ENCODE measurements at regions not wholly inside any gene's neighbourhood (a gene's known extent, or its start where the extent isn't known, plus 50 kb on each side); places are given as distances from the start of the nearest gene placed in this dataset.

DNA sequence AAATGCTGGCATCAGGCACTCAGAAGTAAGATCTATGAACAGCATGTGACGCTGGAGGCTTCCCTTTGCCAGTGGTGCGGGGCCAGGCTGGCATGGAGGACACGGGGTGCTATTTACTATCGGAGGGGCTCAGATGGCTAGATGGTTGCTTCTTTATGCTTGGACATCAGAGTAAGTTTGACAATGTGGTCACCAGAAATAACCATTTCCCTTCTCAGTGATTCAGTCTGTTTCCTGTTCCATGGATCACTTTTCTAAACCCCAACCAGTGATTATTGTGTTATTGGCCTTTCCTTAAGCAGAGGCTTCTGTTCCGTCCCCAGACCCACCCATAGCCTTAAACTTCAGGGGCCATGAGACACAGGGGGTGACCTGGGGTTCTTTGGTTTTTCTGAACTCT is 55.4 kb upstream of the DHX15 start:
- 37% methylated on average over 5 of the region's 5 CpGs for whole genome bisulfite sequencing (ENCODE audit: low lambda C conversion rate)
- DNase-seq = no peak
- Histone ChIP-seq H3K4me2 (no peak overlapping the region), H3K27ac (ENCODE audit: low read depth in 2 of 2, low read length in 1 of 2) (no peak overlapping the region), H3K4me3 (ENCODE audit: low read depth in 2 of 2, low read length in 1 of 2) (no peak overlapping the region), H4K20me1 (ENCODE audit: insufficient read depth) (no peaks in the 10 kb centered on the region), H3K9me3 (no peaks in the 10 kb centered on the region), H3K36me3 (replicated peaks in 1 of 2; ENCODE audit: control insufficient read depth in 1 of 2, insufficient read depth in 2 of 2, low read length in 1 of 2) (no peaks in the 10 kb centered on the region), H3K9ac (no peak overlapping the region), H3K4me1 (ENCODE audit: control insufficient read depth in 1 of 2, insufficient read depth in 2 of 2, low read depth in 1 of 2, low read length in 1 of 2) (no peaks in the 10 kb centered on the region), H3K27me3 (ENCODE audit: insufficient read depth) (peaks cover 9% of the 10 kb centered on the region; the same call in 1 of the 2 replicates), H3K9me2 (no peaks in the 10 kb centered on the region), H3K79me2 (ENCODE audit: insufficient read depth) (no peaks in the 10 kb centered on the region), H2AFZ (ENCODE audit: low read depth) (no peak overlapping the region), H3F3A (replicated peaks; ENCODE audit: insufficient read depth) (no peaks in the 10 kb centered on the region)
- CTCF ChIA-PET = interaction anchor here (0.6 kb wide), 1 partner anchor 10 kb away, joined by 4 read pairs; no protein-coding TSS in a partner anchor
- no peak for TF ChIP-seq ELF1 (IDR thresholded peaks at IDR 0.05)
- no peak for TF ChIP-seq CHD2 (IDR thresholded peaks at IDR 0.05; ENCODE audit: low read length, partially characterized antibody)
- no peak for TF ChIP-seq YY1 (IDR thresholded peaks at IDR 0.05; ENCODE audit: low read depth)
- TF ChIP-seq NFIC (IDR thresholded peaks at IDR 0.05; ENCODE audit: borderline replicate concordance) = no peak
- no peak for TF ChIP-seq FOXJ3 (CRISPR knock-in tag; IDR thresholded peaks at IDR 0.05)
- TF ChIP-seq, protein P1, sequence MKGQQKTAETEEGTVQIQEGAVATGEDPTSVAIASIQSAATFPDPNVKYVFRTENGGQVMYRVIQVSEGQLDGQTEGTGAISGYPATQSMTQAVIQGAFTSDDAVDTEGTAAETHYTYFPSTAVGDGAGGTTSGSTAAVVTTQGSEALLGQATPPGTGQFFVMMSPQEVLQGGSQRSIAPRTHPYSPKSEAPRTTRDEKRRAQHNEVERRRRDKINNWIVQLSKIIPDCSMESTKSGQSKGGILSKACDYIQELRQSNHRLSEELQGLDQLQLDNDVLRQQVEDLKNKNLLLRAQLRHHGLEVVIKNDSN (IDR thresholded peaks at IDR 0.05; ENCODE audit: borderline replicate concordance, low read depth) = no peak
- TF ChIP-seq, protein P2, sequence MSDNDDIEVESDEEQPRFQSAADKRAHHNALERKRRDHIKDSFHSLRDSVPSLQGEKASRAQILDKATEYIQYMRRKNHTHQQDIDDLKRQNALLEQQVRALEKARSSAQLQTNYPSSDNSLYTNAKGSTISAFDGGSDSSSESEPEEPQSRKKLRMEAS (IDR thresholded peaks at IDR 0.05; ENCODE audit: low read depth) = no peak
- no peak for TF ChIP-seq TCF12 (IDR thresholded peaks at IDR 0.05)
- no peak for TF ChIP-seq EZH2phosphoT487 (IDR thresholded peaks at IDR 0.05; ENCODE audit: borderline replicate concordance, low read depth)
- TF ChIP-seq, protein P3, sequence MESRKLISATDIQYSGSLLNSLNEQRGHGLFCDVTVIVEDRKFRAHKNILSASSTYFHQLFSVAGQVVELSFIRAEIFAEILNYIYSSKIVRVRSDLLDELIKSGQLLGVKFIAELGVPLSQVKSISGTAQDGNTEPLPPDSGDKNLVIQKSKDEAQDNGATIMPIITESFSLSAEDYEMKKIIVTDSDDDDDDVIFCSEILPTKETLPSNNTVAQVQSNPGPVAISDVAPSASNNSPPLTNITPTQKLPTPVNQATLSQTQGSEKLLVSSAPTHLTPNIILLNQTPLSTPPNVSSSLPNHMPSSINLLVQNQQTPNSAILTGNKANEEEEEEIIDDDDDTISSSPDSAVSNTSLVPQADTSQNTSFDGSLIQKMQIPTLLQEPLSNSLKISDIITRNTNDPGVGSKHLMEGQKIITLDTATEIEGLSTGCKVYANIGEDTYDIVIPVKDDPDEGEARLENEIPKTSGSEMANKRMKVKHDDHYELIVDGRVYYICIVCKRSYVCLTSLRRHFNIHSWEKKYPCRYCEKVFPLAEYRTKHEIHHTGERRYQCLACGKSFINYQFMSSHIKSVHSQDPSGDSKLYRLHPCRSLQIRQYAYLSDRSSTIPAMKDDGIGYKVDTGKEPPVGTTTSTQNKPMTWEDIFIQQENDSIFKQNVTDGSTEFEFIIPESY (IDR thresholded peaks at IDR 0.05; ENCODE audit: borderline replicate concordance, low read depth) = no peak
- no peak for TF ChIP-seq RFX5 (IDR thresholded peaks at IDR 0.05; ENCODE audit: low read length)
- no peak for TF ChIP-seq TEAD4 (IDR thresholded peaks at IDR 0.05; ENCODE audit: borderline replicate concordance, insufficient read depth)
- TF ChIP-seq TAF1 (IDR thresholded peaks at IDR 0.05; ENCODE audit: borderline replicate concordance, low read depth, low read length) = no peak
- TF ChIP-seq JUND (IDR thresholded peaks at IDR 0.05) = no peak
- TF ChIP-seq SIN3A (IDR thresholded peaks at IDR 0.05; ENCODE audit: borderline replicate concordance, low read depth, low read length) = no peak
- TF ChIP-seq RCOR1 (IDR thresholded peaks at IDR 0.05; ENCODE audit: low read length) = no peak
- no peak for TF ChIP-seq NRF1 (IDR thresholded peaks at IDR 0.05; ENCODE audit: low read depth, low read length)
- POLR2A ChIA-PET = no interaction called here

DNA sequence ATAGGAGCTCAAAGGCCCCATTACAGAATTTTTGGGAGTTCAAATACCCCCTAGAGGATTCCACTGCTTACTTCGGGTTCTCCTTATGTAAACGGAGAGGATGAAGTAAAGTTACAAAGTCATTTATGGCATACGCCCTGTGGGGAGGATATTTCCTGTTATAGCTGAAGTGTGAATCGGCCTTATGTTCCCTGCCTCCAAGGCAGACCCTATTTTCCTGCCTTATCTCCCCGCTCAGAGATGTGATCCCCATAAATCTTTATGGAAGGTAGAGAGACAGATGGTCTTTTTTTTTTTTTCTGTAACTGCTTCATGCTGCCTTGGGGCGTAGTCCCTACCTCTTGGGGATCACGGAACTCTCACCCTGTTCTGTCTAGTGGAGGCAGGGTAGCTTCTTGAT is 56.0 kb upstream of the DHX15 start:
- Histone ChIP-seq H3K9ac (no peak overlapping the region), H3K4me3 (ENCODE audit: low read depth in 2 of 2, low read length in 1 of 2) (no peak overlapping the region), H3K4me1 (ENCODE audit: control insufficient read depth in 1 of 2, insufficient read depth in 2 of 2, low read depth in 1 of 2, low read length in 1 of 2) (no peaks in the 10 kb centered on the region; a peak in 1 of 4 replicates), H3F3A (replicated peaks; ENCODE audit: insufficient read depth) (no peaks in the 10 kb centered on the region), H3K36me3 (replicated peaks in 1 of 2; ENCODE audit: control insufficient read depth in 1 of 2, insufficient read depth in 2 of 2, low read length in 1 of 2) (no peaks in the 10 kb centered on the region), H3K9me2 (no peaks in the 10 kb centered on the region), H4K20me1 (ENCODE audit: insufficient read depth) (no peaks in the 10 kb centered on the region), H3K27me3 (ENCODE audit: insufficient read depth) (peaks cover 9% of the 10 kb centered on the region; the same call in 1 of the 2 replicates), H3K79me2 (ENCODE audit: insufficient read depth) (no peaks in the 10 kb centered on the region), H3K27ac (ENCODE audit: low read depth in 2 of 2, low read length in 1 of 2) (no peak overlapping the region), H3K9me3 (no peaks in the 10 kb centered on the region), H3K4me2 (no peak overlapping the region), H2AFZ (ENCODE audit: low read depth) (no peak overlapping the region)
- WGBS (ENCODE audit: low lambda C conversion rate) = 26% methylated on average over 7 of the region's 7 CpGs
- CTCF ChIA-PET = interaction anchor here (0.6 to 0.7 kb wide), 2 partner anchors 9 to 151 kb away, joined by 3 to 4 read pairs; no protein-coding TSS in a partner anchor
- no peak for TF ChIP-seq GATA2 (CRISPR knock-in tag; IDR thresholded peaks at IDR 0.05)
- no peak for TF ChIP-seq MEF2A (IDR thresholded peaks at IDR 0.05; ENCODE audit: borderline replicate concordance, low read depth)
- TF ChIP-seq JUND (IDR thresholded peaks at IDR 0.05) = no peak
- TF ChIP-seq, protein P1 (IDR thresholded peaks at IDR 0.05; ENCODE audit: borderline replicate concordance, low read depth) = no peak
- no peak for TF ChIP-seq NRF1 (IDR thresholded peaks at IDR 0.05; ENCODE audit: low read depth, low read length)
- DNase-seq = no peak
- POLR2A ChIA-PET = no interaction called here

Measured in SK-N-SH (cell line).